PC-3 (cell line): ENCODE measurements at regions not wholly inside any gene's neighbourhood (a gene's known extent, or its start where the extent isn't known, plus 50 kb on each side); places are given as distances from the start of the nearest gene placed in this dataset.

Experiments
- ATAC-seq: fragments of 200-7000 bp; cut with Tn5 transposase; 2 replicates; pipeline ENCODE4 v1.9.1; 2020; ENCODE audit warnings: mild to moderate bottlenecking, moderate library complexity
- BruUV-seq: library from RNA; stranded (reverse); fragments of 400-500 nt; replicated peaks from 2 replicates; lab custom pipeline; 2021; lab: Mats Ljungman, UMichigan
- CTCF ChIA-PET: fragments of 300-600 bp; sonication (Branson Sonifier 250); formaldehyde crosslinking; loops from one replicate; lab custom pipeline; 2022; ENCODE audit warnings: antibody characterized with exemption; lab: Charles Lee
- POLR2A ChIA-PET: fragments of 300-600 bp; sonication (Branson Sonifier 250); formaldehyde crosslinking; loops from one replicate; lab custom pipeline; 2022; ENCODE audit warnings: antibody characterized with exemption; ENCODE audit not compliant: unreplicated experiment; lab: Charles Lee
- DNase-seq: peaks from one replicate; pipeline ENCODE4 v3.0.0-alpha.2; 2015
- H2AFZ ChIP-seq: fragments of 300-600 bp; sonication (generic); 2 replicates; pipeline ENCODE4 v1.6.0; 2016; ENCODE audit warnings: antibody characterized with exemption, low read length
- H3F3A ChIP-seq: fragments of 300-600 bp; sonication (generic); one replicate; pipeline ENCODE4 v1.6.0; 2017; ENCODE audit warnings: antibody characterized with exemption, low read length, control low read depth, mild to moderate bottlenecking; ENCODE audit not compliant: unreplicated experiment
- H3K27ac ChIP-seq: fragments of 300-600 bp; sonication (generic); 2 replicates; pipeline ENCODE4 v1.5.1; 2016; ENCODE audit warnings: mild to moderate bottlenecking, low read length
- H3K27me3 ChIP-seq: fragments of 300-600 bp; sonication (generic); 2 replicates; pipeline ENCODE4 v1.6.1; 2016; ENCODE audit warnings: low read length, mixed read lengths
- H3K36me3 ChIP-seq: fragments of 300-600 bp; sonication (generic); 2 replicates; pipeline ENCODE4 v1.6.1; 2016; ENCODE audit warnings: low read depth, mixed run types, low read length, mixed read lengths
- H3K4me1 ChIP-seq: fragments of 300-600 bp; sonication (generic); 2 replicates; pipeline ENCODE4 v1.5.1; 2016; ENCODE audit warnings: low read length; ENCODE audit not compliant: insufficient read depth
- H3K4me2 ChIP-seq: fragments of 300-600 bp; sonication (generic); 2 replicates; pipeline ENCODE4 v1.6.0; 2016; ENCODE audit warnings: low read length
- H3K4me3 ChIP-seq: fragments of 300-600 bp; sonication (generic); 2 replicates; pipeline ENCODE4 v1.5.1; 2016; ENCODE audit warnings: mild to moderate bottlenecking, low read length, mixed read lengths
- H3K79me2 ChIP-seq: fragments of 300-600 bp; sonication (generic); 2 replicates; pipeline ENCODE4 v1.6.1; 2017; ENCODE audit warnings: low read length, mixed read lengths
- H3K9ac ChIP-seq: fragments of 300-600 bp; sonication (generic); 2 replicates; pipeline ENCODE4 v1.6.0; 2016; ENCODE audit warnings: mild to moderate bottlenecking, low read length
- H3K9me2 ChIP-seq: fragments of 300-600 bp; sonication (generic); replicated peaks from 2 replicates; pipeline ENCODE4 v1.6.1; 2016; ENCODE audit warnings: mixed run types, low read length, mixed read lengths
- H3K9me3 ChIP-seq: fragments of 300-600 bp; sonication (generic); 2 replicates; pipeline ENCODE4 v1.6.1; 2016; ENCODE audit warnings: low read length, mixed read lengths
- H4K20me1 ChIP-seq: fragments of 300-600 bp; sonication (generic); 2 replicates; pipeline ENCODE4 v1.6.1; 2016; ENCODE audit warnings: low read length, mixed read lengths
- EZH2 ChIP-seq: fragments of 300-600 bp; sonication (generic); IDR thresholded peaks from one replicate; pipeline ENCODE4 v1.6.1; 2017; ENCODE audit warnings: antibody characterized with exemption, mild to moderate bottlenecking, low read length; ENCODE audit not compliant: unreplicated experiment
- EZH2phosphoT487 ChIP-seq: fragments of 300-600 bp; sonication (generic); IDR thresholded peaks from 2 replicates; pipeline ENCODE4 v1.6.1; 2018; ENCODE audit warnings: mild to moderate bottlenecking, antibody characterized with exemption, low read length, borderline replicate concordance
- intact Hi-C: fragments of 100-400 bp; cut with micrococcal nuclease; formaldehyde crosslinking; loops from 2 replicates; pipeline ENCODE4 v1.9.0; 2023
- TF ChIP-seq, protein P1 (sequence below): fragments of 300-600 bp; sonication (generic); conservative IDR thresholded peaks from 2 replicates; pipeline ENCODE4 v1.5.1; 2017; ENCODE audit warnings: antibody characterized with exemption, low read depth, mild to moderate bottlenecking, low read length

DNA sequence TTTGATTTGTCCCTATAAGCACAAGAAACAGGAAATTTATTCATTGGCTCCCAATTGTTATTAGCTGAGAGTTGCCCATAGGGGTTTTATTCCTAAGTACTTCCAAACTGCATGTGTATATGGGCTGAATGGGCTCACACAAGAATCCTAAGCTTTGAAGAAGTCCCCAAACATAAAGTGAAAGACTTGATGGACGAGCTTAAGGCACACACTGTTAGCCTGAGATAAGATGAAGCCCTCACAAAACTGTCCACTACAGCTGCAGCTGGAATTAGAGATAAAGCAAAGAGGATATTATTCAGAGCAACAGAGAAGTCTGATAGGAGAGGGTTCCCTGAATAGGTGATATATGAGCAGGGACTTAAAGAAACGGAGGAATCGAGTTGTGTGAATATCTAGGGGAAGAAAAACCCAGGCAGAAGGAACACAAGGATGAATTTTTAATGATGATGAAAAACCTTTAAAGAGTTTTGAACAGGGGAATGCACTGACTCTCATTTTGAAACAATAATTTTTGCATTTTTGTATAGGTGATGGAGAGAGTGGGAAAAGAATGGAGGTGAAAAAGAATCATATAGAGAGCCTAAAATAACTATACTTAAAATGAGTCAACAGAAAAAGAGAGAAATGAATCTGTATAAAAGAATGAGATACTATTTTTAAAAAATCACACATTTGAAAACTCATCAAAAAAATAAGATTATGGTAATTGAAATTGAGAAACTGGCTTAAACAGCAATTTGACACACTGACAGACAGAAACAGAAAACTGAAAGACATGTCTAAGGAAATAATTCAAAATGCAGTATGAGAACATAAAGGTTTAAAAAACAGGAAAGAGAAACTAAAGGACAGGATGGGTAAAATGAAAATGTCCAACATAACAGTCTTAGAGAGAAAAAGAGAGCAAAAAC is 133.6 kb upstream of the POGK start:
- ChIA-PET POLR2A (no interaction called here), CTCF (no interaction called here)
- no peaks in the 10 kb centered on the region for H3F3A ChIP-seq
- no peaks in the 10 kb centered on the region for H3K9me2 ChIP-seq
- TF ChIP-seq, protein P1, sequence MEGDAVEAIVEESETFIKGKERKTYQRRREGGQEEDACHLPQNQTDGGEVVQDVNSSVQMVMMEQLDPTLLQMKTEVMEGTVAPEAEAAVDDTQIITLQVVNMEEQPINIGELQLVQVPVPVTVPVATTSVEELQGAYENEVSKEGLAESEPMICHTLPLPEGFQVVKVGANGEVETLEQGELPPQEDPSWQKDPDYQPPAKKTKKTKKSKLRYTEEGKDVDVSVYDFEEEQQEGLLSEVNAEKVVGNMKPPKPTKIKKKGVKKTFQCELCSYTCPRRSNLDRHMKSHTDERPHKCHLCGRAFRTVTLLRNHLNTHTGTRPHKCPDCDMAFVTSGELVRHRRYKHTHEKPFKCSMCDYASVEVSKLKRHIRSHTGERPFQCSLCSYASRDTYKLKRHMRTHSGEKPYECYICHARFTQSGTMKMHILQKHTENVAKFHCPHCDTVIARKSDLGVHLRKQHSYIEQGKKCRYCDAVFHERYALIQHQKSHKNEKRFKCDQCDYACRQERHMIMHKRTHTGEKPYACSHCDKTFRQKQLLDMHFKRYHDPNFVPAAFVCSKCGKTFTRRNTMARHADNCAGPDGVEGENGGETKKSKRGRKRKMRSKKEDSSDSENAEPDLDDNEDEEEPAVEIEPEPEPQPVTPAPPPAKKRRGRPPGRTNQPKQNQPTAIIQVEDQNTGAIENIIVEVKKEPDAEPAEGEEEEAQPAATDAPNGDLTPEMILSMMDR, result no peak
- TF ChIP-seq EZH2 (no peak), EZH2phosphoT487 (no peak)
- no peak overlapping the region for H3K27ac ChIP-seq
- no peaks in the 10 kb centered on the region for H3K4me1 ChIP-seq
- H3K4me3 ChIP-seq, result no peak overlapping the region
- no TSS peak for BruUV-seq
- no peaks in the 10 kb centered on the region for H4K20me1 ChIP-seq
- no peaks in the 10 kb centered on the region for H3K79me2 ChIP-seq
- ATAC-seq, result no peak
- intact Hi-C loops, result no loop called here
- H3K27me3 ChIP-seq, result peaks cover 5% of the 10 kb centered on the region; the same call in 1 of the 2 replicates
- no peak overlapping the region for H3K4me2 ChIP-seq
- no peaks in the 10 kb centered on the region for H3K36me3 ChIP-seq
- no peak for DNase-seq
- no peak overlapping the region for H2AFZ ChIP-seq
- no peak overlapping the region for H3K9ac ChIP-seq
- no peaks in the 10 kb centered on the region for H3K9me3 ChIP-seq

DNA sequence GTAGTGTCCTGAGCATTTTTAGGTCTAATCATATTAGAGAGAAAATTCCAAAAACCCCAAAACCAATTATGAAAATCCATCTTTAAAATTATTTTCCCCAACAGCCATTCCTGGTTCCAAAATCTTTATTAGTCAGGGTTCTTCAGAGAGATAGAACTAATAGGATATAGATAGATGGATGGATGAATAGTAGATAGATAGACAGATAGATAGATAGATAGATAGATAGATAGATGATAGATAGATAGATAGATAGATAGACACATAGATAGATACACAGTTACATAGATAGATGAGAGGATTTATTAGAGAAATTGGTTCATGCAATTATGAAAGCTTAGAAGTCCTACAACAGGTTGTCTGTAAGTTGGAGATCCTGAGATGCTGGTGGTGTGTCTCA is 122.7 kb upstream of the POGK start:
- intact Hi-C loops, result no loop called here
- no peak for TF ChIP-seq EZH2phosphoT487
- TF ChIP-seq EZH2, result no peak
- TF ChIP-seq, protein P1, result no peak
- Histone ChIP-seq H3F3A (no peaks in the 10 kb centered on the region), H3K27ac (no peak overlapping the region), H3K9me3 (peaks cover 31% of the 10 kb centered on the region), H3K9ac (no peak overlapping the region), H3K4me3 (no peak overlapping the region), H4K20me1 (no peaks in the 10 kb centered on the region), H3K4me2 (no peak overlapping the region), H3K4me1 (no peaks in the 10 kb centered on the region), H3K79me2 (no peaks in the 10 kb centered on the region), H2AFZ (no peak overlapping the region), H3K27me3 (no peaks in the 10 kb centered on the region), H3K9me2 (no peaks in the 10 kb centered on the region), H3K36me3 (no peaks in the 10 kb centered on the region)
- DNase-seq (no peak), ATAC-seq (no peak)
- POLR2A ChIA-PET, result no interaction called here
- CTCF ChIA-PET, result no interaction called here
- no TSS peak for BruUV-seq

DNA sequence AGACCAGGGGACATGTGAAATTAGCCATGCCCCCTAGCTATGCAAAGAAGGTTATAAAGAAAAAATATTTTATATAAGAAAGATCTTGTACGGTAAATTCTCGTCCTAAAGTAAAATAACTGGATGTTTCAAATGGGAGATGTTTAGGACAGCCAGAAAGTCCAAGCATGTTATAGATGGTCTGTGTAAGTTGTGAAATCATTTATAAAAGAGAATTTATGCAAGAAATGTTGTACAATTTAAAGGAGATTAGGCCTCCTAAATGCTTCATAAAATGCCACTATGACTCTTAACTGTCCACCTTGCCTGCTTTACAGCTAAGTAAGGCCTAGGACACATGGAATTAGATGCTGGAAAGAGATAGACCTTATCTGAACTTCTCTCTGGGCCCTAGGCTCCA is 118.1 kb upstream of the POGK start:
- H3K79me2 ChIP-seq, result no peaks in the 10 kb centered on the region
- H2AFZ ChIP-seq, result no peak overlapping the region
- H3K4me2 ChIP-seq, result no peak overlapping the region
- TF ChIP-seq EZH2 (no peak), EZH2phosphoT487 (no peak)
- TF ChIP-seq, protein P1, result no peak
- POLR2A ChIA-PET, result no interaction called here
- ATAC-seq (no peak), DNase-seq (peak; percentile 22)
- no peaks in the 10 kb centered on the region for H4K20me1 ChIP-seq
- no peaks in the 10 kb centered on the region for H3K9me2 ChIP-seq
- CTCF ChIA-PET, result no interaction called here
- BruUV-seq, result no TSS peak
- H3K4me3 ChIP-seq, result no peak overlapping the region
- no peak overlapping the region for H3K9ac ChIP-seq
- no peak overlapping the region for H3K27ac ChIP-seq
- peaks cover 49% of the 10 kb centered on the region for H3K9me3 ChIP-seq
- H3K4me1 ChIP-seq, result no peaks in the 10 kb centered on the region
- H3F3A ChIP-seq, result no peaks in the 10 kb centered on the region
- no peaks in the 10 kb centered on the region for H3K27me3 ChIP-seq
- intact Hi-C loops, result no loop called here
- no peaks in the 10 kb centered on the region for H3K36me3 ChIP-seq
